IMR-90 (cell line): ENCODE measurements at regions not wholly inside any gene's neighbourhood (a gene's known extent, or its start where the extent isn't known, plus 50 kb on each side); places are given as distances from the start of the nearest gene placed in this dataset.

Source experiments
- ATAC-seq: fragments of 200-7000 bp; cut with Tn5 transposase; 2 replicates; pipeline ENCODE4 v1.9.1; 2020; ENCODE audit warnings: low read depth, mild to moderate bottlenecking, moderate library complexity
- BruUV-seq: library from RNA; stranded (reverse); fragments of 400-500 nt; replicated peaks from 2 replicates; lab custom pipeline; 2021; lab: Mats Ljungman, UMichigan
- CTCF ChIA-PET: fragments of 300-600 bp; formaldehyde crosslinking; extraction: SDS; loops from one replicate; lab custom pipeline; 2021; ENCODE audit warnings: antibody characterized with exemption; lab: Yijun Ruan, JAX
- POLR2A ChIA-PET: fragments of 300-600 bp; sonication (Branson Sonifier 250); formaldehyde crosslinking; loops from one replicate; lab custom pipeline; 2022; ENCODE audit warnings: antibody characterized with exemption; ENCODE audit not compliant: unreplicated experiment; lab: Charles Lee
- DNase-seq: peaks from one replicate; pipeline ENCODE4 v3.0.0; 2013
- H2AFZ ChIP-seq: replicated peaks from 2 replicates; pipeline ENCODE3; 2013; ENCODE audit warnings: low read length, mild to moderate bottlenecking; ENCODE audit not compliant: poor library complexity
- H2AK5ac ChIP-seq: 2 replicates; pipeline ENCODE4 v1.6.1; 2013; ENCODE audit warnings: low read depth, low read length, inconsistent platforms
- H2AK9ac ChIP-seq: replicated peaks from 2 replicates; pipeline ENCODE3; 2013; ENCODE audit warnings: mild to moderate bottlenecking, low read depth, low read length, moderate library complexity; ENCODE audit not compliant: poor library complexity
- H2BK120ac ChIP-seq: 2 replicates; pipeline ENCODE4 v1.6.1; 2013; ENCODE audit warnings: low read depth, low read length, inconsistent platforms
- H2BK15ac ChIP-seq: 3 replicates; pipeline ENCODE4 v1.6.1; 2013; ENCODE audit warnings: low read depth, low read length, inconsistent platforms
- H2BK20ac ChIP-seq: 2 replicates; pipeline ENCODE4 v1.6.1; 2013; ENCODE audit warnings: low read depth, mild to moderate bottlenecking, inconsistent platforms, low read length, moderate library complexity
- H2BK5ac ChIP-seq: 2 replicates; pipeline ENCODE4 v1.6.1; 2013; ENCODE audit warnings: mild to moderate bottlenecking, low read depth, low read length, inconsistent platforms; ENCODE audit not compliant: poor library complexity, severe bottlenecking
- H3K14ac ChIP-seq: replicated peaks from 2 replicates; pipeline ENCODE4 v1.6.1; 2013; ENCODE audit warnings: low read depth, low read length, inconsistent platforms
- H3K18ac ChIP-seq: 2 replicates; pipeline ENCODE4 v1.6.1; 2013; ENCODE audit warnings: low read depth, low read length, control low read depth
- H3K23ac ChIP-seq: 2 replicates; pipeline ENCODE4 v1.6.1; 2013; ENCODE audit warnings: low read depth, low read length, inconsistent platforms
- H3K27ac ChIP-seq: 2 replicates; pipeline ENCODE4 v1.5.1; 2013; ENCODE audit warnings: mild to moderate bottlenecking, control low read depth, low read length; ENCODE audit not compliant: insufficient read depth
- H3K27me3 ChIP-seq: 2 replicates; pipeline ENCODE4 v1.6.1; 2013; ENCODE audit warnings: low read length; ENCODE audit not compliant: control insufficient read depth, insufficient read depth
- H3K36me3 ChIP-seq: 2 replicates; pipeline ENCODE4 v1.6.1; 2013; ENCODE audit warnings: low read length, mixed read lengths; ENCODE audit not compliant: control insufficient read depth, insufficient read depth
- H3K4ac ChIP-seq: 2 replicates; pipeline ENCODE4 v1.6.1; 2013; ENCODE audit warnings: low read depth, low read length, inconsistent platforms
- H3K4me1 ChIP-seq: 2 replicates; pipeline ENCODE4 v1.6.1; 2013; ENCODE audit warnings: low read length, mixed read lengths; ENCODE audit not compliant: control insufficient read depth, insufficient read depth
- H3K4me2 ChIP-seq: 2 replicates; pipeline ENCODE4 v1.6.1; 2013; ENCODE audit warnings: low read depth, mild to moderate bottlenecking, control low read depth, low read length, moderate library complexity
- H3K4me3 ChIP-seq: 2 replicates; pipeline ENCODE4 v1.5.1; 2013; ENCODE audit warnings: low read depth, mild to moderate bottlenecking, control low read depth, low read length, moderate library complexity; ENCODE audit not compliant: insufficient read depth
- H3K56ac ChIP-seq: 2 replicates; pipeline ENCODE4 v1.6.1; 2013; ENCODE audit warnings: low read length, inconsistent platforms; ENCODE audit not compliant: insufficient read depth; ENCODE audit errors: extremely low read depth
- H3K79me1 ChIP-seq, 2 experiments: 2 replicates each; pipeline ENCODE4 v1.6.1; 2013; ENCODE audit warnings: low read length in 2 of 2, inconsistent platforms in 1 of 2, low read depth in 1 of 2
- H3K9ac ChIP-seq: 2 replicates; pipeline ENCODE4 v1.6.1; 2013; ENCODE audit warnings: low read depth, low read length, control low read depth
- H3K9me1 ChIP-seq: 2 replicates; pipeline ENCODE4 v1.6.1; 2013; ENCODE audit warnings: low read length, inconsistent platforms; ENCODE audit not compliant: insufficient read depth
- H3K9me3 ChIP-seq: 2 replicates; pipeline ENCODE4 v1.6.1; 2013; ENCODE audit warnings: low read length; ENCODE audit not compliant: control insufficient read depth, insufficient read depth
- H4K20me1 ChIP-seq: 2 replicates; pipeline ENCODE4 v1.6.1; 2013; ENCODE audit warnings: low read length, inconsistent platforms; ENCODE audit not compliant: insufficient read depth
- H4K5ac ChIP-seq: 2 replicates; pipeline ENCODE4 v1.6.1; 2013; ENCODE audit warnings: mild to moderate bottlenecking, low read depth, low read length, control low read depth
- H4K8ac ChIP-seq, 2 experiments: 2 replicates each; pipeline ENCODE4 v1.6.1; 2013; ENCODE audit warnings: low read depth in 2 of 2, low read length in 2 of 2, control low read depth in 1 of 2, inconsistent platforms in 1 of 2
- H4K91ac ChIP-seq: 2 replicates; pipeline ENCODE4 v1.6.1; 2013; ENCODE audit warnings: low read depth, low read length, inconsistent platforms; ENCODE audit not compliant: insufficient read depth
- MAFK ChIP-seq: IDR thresholded peaks from 2 replicates; pipeline ENCODE4 v1.6.1; 2012; ENCODE audit warnings: low read depth, low read length, improper control_type of control experiment
- MAZ ChIP-seq: IDR thresholded peaks from 2 replicates; pipeline ENCODE4 v1.6.1; 2012; ENCODE audit warnings: low read depth, mild to moderate bottlenecking, low read length, improper control_type of control experiment, moderate library complexity, borderline replicate concordance
- MXI1 ChIP-seq: IDR thresholded peaks from 2 replicates; pipeline ENCODE4 v1.6.1; 2012; ENCODE audit warnings: low read depth, mild to moderate bottlenecking, low read length, moderate library complexity, borderline replicate concordance
- POLR2A ChIP-seq: IDR thresholded peaks from 2 replicates; pipeline ENCODE4 v1.6.1; 2012; ENCODE audit warnings: mild to moderate bottlenecking, low read depth, low read length
- RAD21 ChIP-seq: IDR thresholded peaks from 2 replicates; pipeline ENCODE4 v1.6.1; 2012; ENCODE audit warnings: low read length, improper control_type of control experiment
- SMC3 ChIP-seq: fragments of 150-350 bp; IDR thresholded peaks from 2 replicates; pipeline ENCODE4 v1.6.1; 2016; ENCODE audit warnings: low read depth, mild to moderate bottlenecking, antibody characterized with exemption, low read length, moderate library complexity
- WGBS, 2 experiments: methylation state at CpG; one replicate each; pipeline versions ENCODE4 v1.1.5 to v1.1.7; 2013; ENCODE audit warnings: missing lambda C conversion rate in 2 of 2; ENCODE audit not compliant: insufficient read length in 1 of 2; ENCODE audit errors: extremely low coverage in 2 of 2; 5-methylcytosine and 5-hydroxymethylcytosine counted together
- dilution Hi-C: fragments of 300-500 bp; cut with HindIII; formaldehyde crosslinking; loops from one replicate; pipeline ENCODE4 v1.14.3; 2018; ENCODE audit warnings: low sequenced_read_pairs; ENCODE audit not compliant: unreplicated experiment
- in situ Hi-C: fragments of 300-500 bp; cut with MboI; formaldehyde crosslinking; loops from 3 replicates; pipeline ENCODE4 v1.14.3; 2019; ENCODE audit warnings: low sequenced_read_pairs, inconsistent platforms, mixed read lengths
- intact Hi-C: fragments of 100-400 bp; cut with micrococcal nuclease; formaldehyde crosslinking; loops from 2 replicates; pipeline ENCODE4 v1.10.0; 2022
- TF ChIP-seq, protein P1 (sequence below): fragments of 150-350 bp; IDR thresholded peaks from 2 replicates; pipeline ENCODE4 v1.6.1; 2016; ENCODE audit warnings: low read depth, mild to moderate bottlenecking, low read length, moderate library complexity, borderline replicate concordance

DNA sequence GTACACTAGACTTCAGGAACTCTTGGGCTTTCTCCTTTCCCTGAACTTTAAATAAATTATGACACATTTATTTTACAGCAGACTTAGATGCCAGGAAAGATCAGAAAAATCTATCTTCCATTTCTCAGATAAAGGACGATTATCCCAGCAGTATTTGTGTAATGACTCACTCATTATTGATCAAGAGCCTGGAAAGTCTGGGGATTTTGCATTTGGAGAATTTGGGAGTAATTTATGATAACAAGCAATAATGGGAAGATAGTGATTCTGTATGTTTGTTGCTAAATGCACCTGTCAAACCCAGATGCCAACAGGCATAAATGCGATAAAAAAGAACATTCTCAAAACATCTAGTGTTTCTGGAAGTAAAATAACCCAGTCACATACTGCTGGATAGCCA is 480.2 kb upstream of the ATP2B1 start:
- Histone ChIP-seq H2AK9ac (no peak overlapping the region), H2AFZ (no peak overlapping the region), H3K4me1 (no peaks in the 10 kb centered on the region), H3K4me3 (no peak overlapping the region), H2BK20ac (no peak overlapping the region), H4K20me1 (no peaks in the 10 kb centered on the region), H3K9ac (no peak overlapping the region), H2BK5ac (no peak overlapping the region), H2BK15ac (no peak overlapping the region), H3K27me3 (0 out of 2 replicates have a peak, but pooled peaks cover 1% of the 10 kb centered on the region), H3K23ac (no peak overlapping the region), H3K36me3 (no peaks in the 10 kb centered on the region), H4K8ac (no peak overlapping the region), H3K9me3 (no peaks in the 10 kb centered on the region), H4K91ac (no peak overlapping the region), H3K4me2 (no peak overlapping the region), H4K5ac (no peak overlapping the region), H3K9me1 (no peaks in the 10 kb centered on the region), H3K27ac (no peak overlapping the region), H3K79me1 (no peaks in the 10 kb centered on the region), H3K4ac (no peak overlapping the region), H3K14ac (no peak overlapping the region), H2AK5ac (no peak overlapping the region), H2BK120ac (no peak overlapping the region), H3K56ac (no peak overlapping the region), H3K18ac (no peak overlapping the region)
- DNase-seq (no peak), ATAC-seq (no peak)
- CTCF ChIA-PET = no interaction called here
- dilution Hi-C loops = no loop called here
- in situ Hi-C loops = no loop called here
- POLR2A ChIA-PET = no interaction called here
- TF ChIP-seq POLR2A (no peak), MAZ (no peak), MXI1 (no peak), SMC3 (no peak), MAFK (no peak), RAD21 (no peak)
- TF ChIP-seq, protein P1, sequence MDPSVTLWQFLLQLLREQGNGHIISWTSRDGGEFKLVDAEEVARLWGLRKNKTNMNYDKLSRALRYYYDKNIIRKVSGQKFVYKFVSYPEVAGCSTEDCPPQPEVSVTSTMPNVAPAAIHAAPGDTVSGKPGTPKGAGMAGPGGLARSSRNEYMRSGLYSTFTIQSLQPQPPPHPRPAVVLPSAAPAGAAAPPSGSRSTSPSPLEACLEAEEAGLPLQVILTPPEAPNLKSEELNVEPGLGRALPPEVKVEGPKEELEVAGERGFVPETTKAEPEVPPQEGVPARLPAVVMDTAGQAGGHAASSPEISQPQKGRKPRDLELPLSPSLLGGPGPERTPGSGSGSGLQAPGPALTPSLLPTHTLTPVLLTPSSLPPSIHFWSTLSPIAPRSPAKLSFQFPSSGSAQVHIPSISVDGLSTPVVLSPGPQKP = no peak
- WGBS, 2 experiments = no CpG with 5 or more reads among the region's 2 CpGs
- BruUV-seq = no TSS peak
- intact Hi-C loops = no loop called here
